Astrocyte (in vitro differentiated cells and primary cell): ENCODE measurements at regions not wholly inside any gene's neighbourhood (a gene's known extent, or its start where the extent isn't known, plus 50 kb on each side); places are given as distances from the start of the nearest gene placed in this dataset.

Experiments
- CTCF ChIP-seq: IDR thresholded peaks from 2 replicates; pipeline ENCODE4 v1.5.1; 2011; ENCODE audit warnings: low read depth, mild to moderate bottlenecking, inconsistent platforms, low read length, moderate library complexity; ENCODE audit not compliant: insufficient read depth
- EZH2 ChIP-seq: IDR thresholded peaks from 2 replicates; pipeline ENCODE4 v1.6.1; 2012; ENCODE audit warnings: mild to moderate bottlenecking, low read length, inconsistent platforms; ENCODE audit not compliant: insufficient read depth

- TF ChIP-seq CTCF, result no peak
- no peak for TF ChIP-seq EZH2
Observed at GRCh38 chr12:60230056-60230455, 634.2 kb downstream of the SLC16A7 start.
